Hippocampal formation (tissue), 2 donors: ENCODE measurements at regions not wholly inside any gene's neighbourhood (a gene's known extent, or its start where the extent isn't known, plus 50 kb on each side); places are given as distances from the start of the nearest gene placed in this dataset.

Source experiments
- DNase-seq, 2 donors: peaks; one replicate each; lab custom pipeline; 2025; lab: John Stamatoyannopoulos, UW

- DNase-seq: no peak
These were observed 740.0 kb upstream of the TMEM132C start for GRCh38 chr12:127526925-127527324.

GRCh38 chr12:127528551-127528950 is 738.4 kb upstream of the TMEM132C start:
- DNase-seq: no peak

DNA sequence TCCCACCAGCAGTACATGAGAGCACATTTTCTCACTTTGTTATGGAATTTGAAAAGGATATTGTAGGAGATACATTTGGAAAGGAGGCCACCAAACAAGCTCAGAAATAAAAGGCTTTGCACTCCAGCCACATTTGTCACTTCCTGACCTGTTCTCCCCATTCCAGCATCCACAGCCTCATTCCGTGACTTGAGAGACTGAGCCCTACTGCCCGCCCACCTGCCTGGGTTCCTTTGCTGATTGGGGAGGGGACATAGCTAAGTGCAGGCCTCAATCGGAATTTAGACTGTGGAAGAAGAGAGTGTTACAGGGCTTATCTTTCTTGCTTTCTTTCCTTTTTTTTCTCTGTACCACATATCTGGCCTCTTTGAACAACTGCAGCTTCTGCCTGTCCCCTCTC is 735.4 kb upstream of the TMEM132C start:
- no peak for DNase-seq

- no peak for DNase-seq
These were observed 733.6 kb upstream of the TMEM132C start for GRCh38 chr12:127533353-127533752.

DNA sequence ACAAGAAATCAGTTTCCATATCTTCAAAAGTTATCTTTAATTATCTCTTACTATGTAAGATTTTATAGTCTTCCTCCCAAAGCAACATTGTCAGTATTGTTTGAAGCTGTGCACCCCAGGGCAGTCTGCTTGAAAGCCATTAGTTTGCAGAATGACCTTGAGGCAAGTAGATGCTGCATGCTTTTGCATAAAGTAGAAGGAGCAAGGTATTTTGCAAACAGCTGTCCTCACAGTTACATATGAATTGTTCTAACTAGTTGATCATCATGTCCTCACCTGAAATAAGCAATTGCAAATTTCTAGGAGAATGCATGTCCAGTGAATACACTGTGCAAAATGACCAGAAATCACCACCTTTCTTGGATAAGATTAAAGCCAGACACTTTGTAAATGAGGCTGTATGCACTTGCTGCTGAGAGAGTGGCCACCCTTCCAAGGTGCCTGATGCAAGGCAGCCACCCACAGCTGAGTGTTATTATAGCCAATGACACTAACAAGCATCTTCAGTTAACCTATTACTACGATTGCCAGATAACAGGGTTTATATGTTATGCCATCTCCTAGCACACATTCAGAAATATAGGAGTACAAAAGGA is 730.0 kb upstream of the TMEM132C start:
- DNase-seq: no peak

GRCh38 chr12:127538316-127538715 is 728.7 kb upstream of the TMEM132C start:
- no peak for DNase-seq

DNA sequence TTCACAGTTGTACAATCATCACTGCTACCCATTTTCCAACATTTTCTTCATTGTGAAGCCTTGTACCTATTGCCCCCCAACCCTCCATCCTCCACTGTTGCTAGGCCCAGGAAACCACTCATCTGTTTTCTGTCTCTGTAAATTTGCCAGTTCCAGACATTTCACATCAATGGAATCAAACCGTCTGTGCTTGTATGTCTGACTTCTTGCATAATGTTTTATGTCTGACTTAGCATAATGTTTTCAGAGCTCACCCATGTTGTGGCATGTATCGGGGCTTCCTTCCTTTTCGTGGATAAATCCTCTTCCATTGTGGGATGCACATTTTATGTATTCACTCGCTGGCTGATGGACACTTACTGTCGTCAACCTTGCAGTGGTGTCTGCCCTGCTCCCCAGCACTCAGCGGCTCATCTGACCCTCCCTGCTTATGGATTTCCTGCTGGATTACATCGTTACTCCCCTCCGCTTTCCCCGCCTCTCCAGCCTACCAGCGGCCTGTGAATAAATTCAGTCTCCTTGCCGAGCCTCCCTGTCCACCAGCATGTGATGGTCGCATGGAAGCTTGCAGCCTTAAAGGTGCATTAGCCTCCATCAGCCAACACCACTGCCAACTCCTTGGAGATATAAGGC is 727.6 kb upstream of the TMEM132C start:
- no peak for DNase-seq

- no peak for DNase-seq
These were observed 724.6 kb upstream of the TMEM132C start for GRCh38 chr12:127542391-127542790.

- DNase-seq: no peak
These were observed 724.0 kb upstream of the TMEM132C start for GRCh38 chr12:127542931-127543330.

DNA sequence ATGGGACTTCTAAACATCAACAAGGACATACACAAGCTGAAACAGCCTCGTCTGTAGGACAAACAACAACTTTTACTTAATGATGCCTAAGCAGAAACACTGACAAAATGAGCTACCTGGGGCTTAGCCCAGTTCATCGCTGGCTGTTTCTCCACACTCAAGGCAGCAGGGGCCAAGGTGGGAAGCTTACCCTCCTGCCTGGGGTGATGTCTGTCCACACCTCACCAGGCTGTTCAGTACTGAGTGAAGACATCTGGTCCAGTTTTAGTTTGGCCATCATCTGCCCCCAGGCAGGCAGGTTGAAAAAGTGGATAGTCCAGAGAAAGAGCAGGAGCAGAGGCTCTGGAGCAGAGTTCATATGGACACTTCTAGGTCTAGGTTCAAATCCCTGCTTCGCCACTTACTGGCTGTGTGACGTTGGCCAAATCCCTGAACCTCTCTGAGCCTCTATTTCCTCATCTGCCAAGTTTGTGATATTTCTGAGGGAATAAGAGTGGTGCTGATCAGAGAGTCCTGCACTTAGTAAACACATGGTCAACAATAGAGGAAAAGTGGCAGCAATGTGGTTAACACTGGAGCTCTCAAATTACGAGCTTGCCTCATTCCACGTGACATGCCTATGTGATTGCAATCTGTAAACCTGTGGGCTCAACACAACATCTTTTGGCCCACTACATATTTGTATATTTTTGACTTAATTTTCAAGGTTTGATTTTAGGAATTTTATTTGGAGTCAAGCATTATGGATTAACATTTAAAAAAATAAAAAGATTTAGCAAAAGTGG is 720.1 kb upstream of the TMEM132C start:
- DNase-seq: no peak

DNA sequence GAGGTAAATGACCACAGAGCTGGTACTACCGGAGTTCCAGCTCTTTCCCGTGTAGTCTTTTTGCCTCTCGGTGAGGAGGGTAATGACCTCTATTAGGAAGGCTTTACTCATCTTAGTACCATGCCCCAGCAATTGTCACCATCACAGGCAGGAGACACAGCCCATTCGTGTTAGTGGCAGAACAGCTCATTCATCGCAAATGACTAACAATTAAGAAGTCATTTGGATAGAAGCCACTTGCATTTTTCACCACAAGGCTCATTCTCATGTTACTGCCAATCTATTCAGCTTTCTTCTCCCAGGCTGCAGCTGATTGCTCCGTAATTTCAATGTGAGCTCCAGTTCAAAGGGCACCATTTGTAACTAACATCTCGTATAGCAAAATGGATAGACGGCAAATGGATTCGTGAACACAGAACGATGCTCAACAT is 718.8 kb upstream of the TMEM132C start:
- DNase-seq: no peak

- DNase-seq: no peak
These were observed 716.7 kb upstream of the TMEM132C start for GRCh38 chr12:127550271-127550670.

DNA sequence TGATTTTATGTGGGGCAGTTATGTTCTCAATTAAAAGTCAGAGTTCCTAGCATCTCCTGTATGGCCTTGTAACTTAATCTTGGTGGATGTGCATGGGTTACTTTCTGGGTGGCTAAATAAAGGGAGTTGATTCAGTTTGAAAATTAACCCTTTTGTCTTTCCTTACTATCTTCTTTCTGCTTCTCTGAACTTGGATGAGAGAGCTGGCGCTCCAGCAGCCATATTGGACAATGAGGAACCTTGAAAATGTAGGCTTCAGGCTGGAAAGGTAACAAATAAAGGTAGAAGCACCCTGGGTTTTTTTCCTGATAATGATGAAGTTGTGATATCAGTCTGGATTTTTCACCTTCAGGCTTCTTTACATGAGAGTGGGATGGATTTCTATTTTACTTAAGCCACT is 714.1 kb upstream of the TMEM132C start:
- no peak for DNase-seq

DNA sequence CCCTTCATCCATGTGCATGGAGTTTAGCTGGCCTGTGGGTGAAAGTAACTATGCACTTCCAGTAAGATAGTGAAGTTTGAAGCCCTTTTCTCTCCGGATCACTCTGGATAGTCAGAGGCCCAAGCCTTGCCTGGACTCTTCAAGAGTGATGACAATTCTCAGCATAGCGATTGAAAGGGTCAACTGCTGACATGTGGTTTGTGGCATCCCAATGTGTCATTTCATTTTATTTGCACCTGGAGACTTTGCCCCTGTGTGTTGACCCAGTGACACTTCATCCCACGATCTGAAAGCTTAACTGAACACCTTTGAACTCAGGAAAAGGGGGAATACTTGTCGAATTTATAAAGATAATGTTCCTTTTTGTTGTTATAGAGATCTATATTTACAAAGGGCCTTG is 711.9 kb upstream of the TMEM132C start:
- DNase-seq: no peak

DNA sequence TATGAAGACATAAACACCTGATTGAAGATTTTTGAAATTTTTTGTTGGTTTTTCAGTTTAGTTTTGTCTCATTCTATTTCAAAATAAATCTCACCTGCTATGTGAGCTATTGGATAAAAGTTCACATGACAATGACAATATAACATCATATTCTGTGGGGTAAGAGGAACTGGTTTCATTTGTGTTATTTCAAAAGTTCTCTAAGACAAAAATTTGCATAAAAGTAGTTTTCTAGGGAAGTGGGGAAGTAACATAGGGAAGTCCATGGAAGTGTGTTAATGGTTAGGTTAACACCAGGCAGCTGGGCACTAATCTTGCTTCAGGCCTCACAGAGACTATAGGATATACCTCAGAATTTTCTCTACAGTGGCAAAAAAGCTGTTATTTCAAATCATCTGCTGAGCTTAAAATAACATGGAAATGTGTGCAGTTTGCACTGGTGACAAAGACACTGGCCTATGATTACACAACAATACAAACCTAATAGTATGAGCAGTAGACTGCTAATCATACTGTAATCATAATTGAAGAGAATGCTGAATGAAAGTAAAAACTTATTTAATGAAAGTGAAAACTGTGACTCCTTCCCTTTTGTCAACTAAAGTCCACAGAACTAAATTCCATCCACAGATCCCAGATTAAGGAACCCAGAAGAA is 710.6 kb upstream of the TMEM132C start:
- no peak for DNase-seq

DNA sequence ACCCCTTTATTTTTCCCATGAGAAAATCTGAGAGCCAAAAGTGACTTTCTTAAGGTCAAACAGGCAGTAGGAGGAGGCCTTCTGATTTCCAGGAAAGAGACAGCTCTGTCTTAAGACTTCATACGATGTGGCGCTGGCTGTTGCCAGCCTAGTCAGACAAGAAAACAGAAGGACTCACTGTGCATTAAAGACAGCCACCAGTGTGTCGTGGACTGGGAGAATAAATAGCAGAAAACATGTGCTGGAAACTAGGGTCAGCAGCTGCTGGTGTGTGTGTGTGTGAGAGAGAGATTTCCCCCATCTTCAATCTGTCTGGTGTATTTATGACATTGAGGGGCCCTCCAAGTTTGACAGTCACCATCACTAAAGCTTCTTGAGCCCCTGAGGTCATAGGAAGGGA is 708.6 kb upstream of the TMEM132C start:
- DNase-seq: no peak

- DNase-seq: no peak
These were observed 707.5 kb upstream of the TMEM132C start for GRCh38 chr12:127559349-127560040.

DNA sequence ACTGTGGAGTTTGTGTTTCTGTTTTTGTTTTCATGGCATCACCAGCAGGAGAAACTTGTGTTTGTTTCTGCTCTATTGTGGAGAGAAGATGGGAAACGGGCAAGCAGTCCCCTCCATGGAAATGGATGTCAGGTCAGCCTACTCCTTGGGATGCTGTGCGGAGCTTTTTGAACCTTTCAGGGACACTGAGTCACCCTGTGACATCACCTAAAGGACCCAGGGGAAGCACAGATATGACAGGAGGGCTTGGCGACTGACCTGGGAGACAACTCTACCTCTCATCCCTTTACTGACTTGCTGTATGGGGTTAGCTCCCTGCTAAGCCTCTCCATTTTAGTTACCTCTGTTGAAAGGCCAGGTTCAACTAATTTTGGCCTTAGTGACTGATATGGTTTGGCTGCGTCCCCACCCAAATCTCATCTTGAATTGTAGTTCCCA is 706.9 kb upstream of the TMEM132C start:
- DNase-seq: no peak

DNA sequence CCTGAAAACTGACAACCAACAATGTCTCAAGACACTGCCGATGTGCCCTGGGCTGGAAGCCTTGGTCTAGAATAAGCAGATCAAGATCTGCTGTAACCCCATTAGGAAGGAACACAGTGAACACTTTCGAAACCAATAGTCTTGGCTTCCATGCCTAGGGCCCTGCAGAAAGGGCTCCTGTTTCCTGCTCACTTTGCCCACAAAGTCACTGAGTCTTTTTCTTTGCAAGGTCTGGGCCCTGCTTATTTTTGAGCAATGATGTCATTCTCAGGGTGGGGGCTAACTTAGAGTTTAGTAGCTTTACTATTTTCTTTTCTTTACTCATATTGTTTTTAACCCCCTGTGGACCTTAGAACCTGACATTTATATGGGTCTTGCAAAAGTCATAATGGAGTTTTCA is 704.2 kb upstream of the TMEM132C start:
- DNase-seq: no peak

DNA sequence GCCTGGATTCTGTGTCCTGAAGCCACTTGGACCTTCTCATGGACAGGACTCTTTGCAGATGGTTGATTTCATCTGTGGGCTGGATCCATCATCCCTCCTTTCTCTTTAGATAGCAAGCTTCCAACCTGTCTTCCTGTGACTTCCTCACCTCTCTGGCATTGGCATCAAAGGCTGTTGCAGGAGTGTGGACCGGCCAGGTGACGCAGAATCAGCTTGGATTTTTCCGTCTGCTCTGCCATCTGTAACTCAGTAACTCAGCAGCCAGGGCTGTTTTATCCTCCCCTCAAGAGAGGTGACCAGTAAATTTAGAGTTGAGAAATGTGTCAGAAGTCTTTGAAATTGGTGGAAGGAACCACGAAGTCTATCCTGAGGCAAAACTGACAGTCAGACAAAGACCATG is 701.7 kb upstream of the TMEM132C start:
- no peak for DNase-seq

GRCh38 chr12:127567531-127567930 is 699.4 kb upstream of the TMEM132C start:
- no peak for DNase-seq

DNA sequence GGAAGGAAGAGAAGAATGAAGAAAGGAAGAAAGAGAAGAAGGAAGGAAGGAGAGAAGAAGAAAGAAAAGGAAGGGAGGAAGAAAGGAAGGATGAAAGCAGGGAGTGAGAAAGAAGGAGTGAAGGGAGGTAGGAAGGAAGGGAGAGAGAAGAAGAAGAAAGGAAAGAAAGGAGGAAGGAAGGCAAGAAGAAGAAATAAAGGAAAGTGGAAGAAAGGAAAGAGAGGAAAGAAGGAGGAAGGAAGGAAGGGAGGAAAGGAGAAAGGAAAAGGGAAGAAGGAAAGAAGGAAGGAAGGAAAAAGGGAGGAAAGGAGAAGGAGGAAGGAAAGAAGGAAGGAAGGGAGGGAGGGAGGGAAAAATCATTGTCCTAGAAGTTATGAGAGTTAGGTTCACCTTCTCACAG is 696.6 kb upstream of the TMEM132C start:
- DNase-seq: no peak
